Sigmoid colon (tissue), 4 donors: ENCODE measurements at regions not wholly inside any gene's neighbourhood (a gene's known extent, or its start where the extent isn't known, plus 50 kb on each side); places are given as distances from the start of the nearest gene placed in this dataset.

Experiments used
- CTCF ChIP-seq, 4 experiments: fragments of 450-650 bp in 3 of 4; fragments of 200-600 bp in 1 of 4; IDR thresholded peaks; one replicate each; pipeline ENCODE4 v1.5.1; 2016 to 2019; ENCODE audit warnings: antibody characterized with exemption in 4 of 4, mild to moderate bottlenecking in 3 of 4, moderate library complexity in 2 of 4
- EP300 ChIP-seq, 4 donors: sonication (generic); formaldehyde crosslinking; IDR thresholded peaks; one replicate each; pipeline ENCODE4 v1.6.1; 2017; ENCODE audit warnings: antibody characterized with exemption in 4 of 4
- POLR2A ChIP-seq, 2 donors: fragments of 450-650 bp; IDR thresholded peaks; one replicate each; pipeline ENCODE4 v1.6.1; 2016; ENCODE audit warnings: antibody characterized with exemption in 2 of 2, mild to moderate bottlenecking in 2 of 2, moderate library complexity in 2 of 2

DNA sequence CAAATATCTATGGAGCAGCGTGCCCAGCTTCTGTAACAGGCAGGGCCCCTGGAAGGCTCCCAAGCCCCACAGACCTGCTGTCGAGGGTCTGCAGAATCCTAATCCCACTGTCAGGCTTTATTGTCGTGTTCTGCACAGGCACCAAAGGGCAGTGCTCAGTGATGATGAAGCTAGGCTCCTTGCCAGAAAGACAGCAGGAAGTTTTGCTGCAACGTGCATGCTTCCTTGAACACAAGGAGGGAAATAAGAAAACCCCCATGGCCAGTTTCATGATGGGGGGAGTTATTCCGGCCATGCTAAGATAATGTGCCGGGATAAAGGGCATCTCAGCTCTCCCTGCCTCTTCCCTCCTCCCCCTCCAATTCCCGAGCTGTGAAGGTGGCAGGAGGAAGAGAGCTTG is 109.4 kb upstream of the KCNG1 start:
- no peak for TF ChIP-seq POLR2A (IDR thresholded peaks at IDR 0.05)
- TF ChIP-seq EP300 (IDR thresholded peaks at IDR 0.05) = no peak
- TF ChIP-seq CTCF (IDR thresholded peaks at IDR 0.05) = no peak
